HG03432 (cell line): ENCODE measurements at regions not wholly inside any gene's neighbourhood (a gene's known extent, or its start where the extent isn't known, plus 50 kb on each side); places are given as distances from the start of the nearest gene placed in this dataset.
"Not testable (repeated sequence)": the region's sequence is repeated elsewhere in the genome, so short reads cannot be mapped to it uniquely, and the experiment has no call there.

Experiments
- ATAC-seq: cut with Tn5 transposase; IDR thresholded peaks from one replicate; pipeline ENCODE4 v1.9.1; 2021; ENCODE audit warnings: mild to moderate bottlenecking, moderate library complexity; ENCODE audit not compliant: unreplicated experiment

DNA sequence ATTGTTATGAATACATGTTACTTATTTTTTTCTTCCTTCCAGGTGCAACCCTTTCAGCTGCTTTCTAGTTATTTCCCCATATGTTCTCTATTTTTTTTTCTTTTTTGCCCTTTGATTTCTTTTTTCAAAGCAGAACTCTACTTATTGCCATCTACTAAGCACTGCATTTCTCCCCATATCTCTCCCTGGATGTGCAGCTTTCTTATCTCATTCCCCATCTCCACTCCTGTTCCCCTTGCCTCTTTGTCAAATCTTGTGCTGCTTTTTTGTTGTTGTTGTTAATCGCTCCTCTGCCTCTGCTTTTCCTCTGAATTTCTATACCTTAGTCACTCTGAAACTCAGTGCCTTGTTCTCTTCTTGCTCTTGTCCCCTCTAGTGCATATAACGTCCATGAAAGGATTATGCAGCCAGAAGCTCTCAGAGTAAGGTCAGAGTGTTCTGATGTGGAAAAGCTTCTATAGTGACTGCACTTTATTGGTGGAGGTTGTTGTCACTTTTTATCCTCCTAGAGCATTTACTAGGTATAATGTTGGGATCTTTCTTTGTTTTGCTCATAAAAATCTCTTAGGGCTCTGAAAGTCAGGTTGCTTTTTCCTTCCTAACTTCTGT is 51.1 kb upstream of the JADE1 start:
- ATAC-seq = no peak

DNA sequence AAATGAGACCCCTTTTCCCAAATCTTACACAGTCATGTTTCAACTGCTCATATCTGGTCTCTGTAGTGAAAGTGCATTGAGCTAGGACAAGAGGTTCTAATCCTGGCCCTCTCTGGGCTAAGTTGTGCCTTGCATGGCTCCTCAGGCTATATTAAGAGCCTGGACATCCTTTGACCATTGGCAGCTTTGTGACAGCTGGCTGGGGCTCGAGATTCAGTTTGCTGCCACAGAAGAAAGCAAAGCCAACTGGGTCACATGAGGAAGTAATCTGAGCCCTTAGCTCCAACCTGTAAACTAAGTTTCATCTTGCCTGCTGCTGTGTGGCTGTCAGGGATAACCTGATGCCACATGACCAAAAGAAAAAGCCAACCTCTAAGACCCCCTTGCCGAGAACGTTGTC is 51.8 kb upstream of the JADE1 start:
- no peak for ATAC-seq

DNA sequence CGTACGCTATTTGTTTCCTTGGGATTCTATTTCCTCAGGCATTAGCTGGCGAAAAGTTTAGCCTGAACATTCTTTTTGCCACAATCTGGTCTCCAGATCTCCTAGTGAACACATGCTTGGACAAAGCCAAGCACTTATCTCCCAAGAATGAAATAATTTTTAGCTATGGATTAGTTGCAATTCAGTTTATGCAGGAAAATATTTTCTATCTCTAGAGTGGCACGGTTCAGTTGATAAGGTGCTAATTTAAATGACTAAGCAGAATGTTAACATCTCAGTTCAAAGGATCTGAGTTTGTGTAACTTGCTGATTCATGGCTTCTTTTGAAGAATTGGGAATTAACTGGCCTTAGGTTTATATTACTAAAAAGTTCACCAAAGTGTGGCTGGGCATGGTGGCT is 58.1 kb upstream of the JADE1 start:
- no peak for ATAC-seq

DNA sequence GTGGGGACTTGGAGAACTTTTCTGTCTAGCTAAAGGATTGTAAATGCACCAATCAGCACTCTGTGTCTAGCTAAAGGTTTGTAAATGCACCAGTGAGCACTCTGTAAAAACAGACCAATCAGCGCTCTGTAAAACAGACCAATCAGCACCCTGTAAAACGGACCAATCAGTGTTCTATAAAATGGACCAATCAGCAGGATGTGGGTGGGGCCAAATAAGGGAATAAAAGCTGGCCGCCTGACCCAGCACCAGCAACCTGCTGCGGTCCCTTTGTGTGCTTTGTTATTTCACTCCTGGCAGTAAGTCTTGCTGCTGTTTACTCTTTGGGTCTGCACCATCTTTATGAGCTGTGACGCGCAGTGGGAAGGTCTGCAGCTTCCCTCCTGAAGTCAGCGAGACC is 67.8 kb upstream of the JADE1 start:
- ATAC-seq = not testable (repeated sequence)

DNA sequence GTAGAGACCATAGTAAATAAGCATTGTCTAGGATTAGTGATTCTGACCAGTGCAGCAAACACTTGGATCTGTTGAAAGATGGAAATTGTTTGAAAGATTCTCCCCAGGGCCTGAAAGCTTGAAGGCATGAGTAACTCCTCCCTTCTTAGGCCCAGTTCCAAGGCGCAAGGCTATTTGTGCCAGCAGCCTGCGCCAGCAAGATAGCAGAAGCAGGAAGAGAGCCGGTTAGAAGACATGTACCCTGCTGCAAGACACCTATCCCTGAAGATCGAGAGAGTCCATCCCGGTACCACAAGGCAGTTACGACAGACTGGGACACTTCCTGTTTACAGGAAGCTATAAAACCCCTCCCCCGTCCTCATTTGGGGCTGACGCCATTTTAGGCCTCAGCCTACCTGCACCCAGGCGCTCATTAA is 72.4 kb upstream of the JADE1 start:
- ATAC-seq = no peak

DNA sequence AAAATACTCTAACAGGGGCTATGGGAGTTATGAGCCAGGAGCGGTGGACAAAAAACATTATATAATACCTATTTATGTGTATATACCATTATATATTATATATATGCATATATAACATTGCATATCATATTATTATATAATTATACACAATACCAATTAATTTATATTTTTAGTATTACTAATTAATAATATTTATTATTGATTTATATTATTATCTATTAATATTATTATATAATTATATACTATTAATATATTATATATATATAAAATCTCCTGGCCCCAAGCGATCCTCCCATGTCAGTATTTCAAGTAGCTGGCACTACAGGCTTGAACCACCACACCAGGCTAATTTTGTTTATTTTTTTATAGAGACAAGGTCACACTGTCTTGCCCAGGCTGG is 73.8 kb upstream of the JADE1 start:
- no peak for ATAC-seq

DNA sequence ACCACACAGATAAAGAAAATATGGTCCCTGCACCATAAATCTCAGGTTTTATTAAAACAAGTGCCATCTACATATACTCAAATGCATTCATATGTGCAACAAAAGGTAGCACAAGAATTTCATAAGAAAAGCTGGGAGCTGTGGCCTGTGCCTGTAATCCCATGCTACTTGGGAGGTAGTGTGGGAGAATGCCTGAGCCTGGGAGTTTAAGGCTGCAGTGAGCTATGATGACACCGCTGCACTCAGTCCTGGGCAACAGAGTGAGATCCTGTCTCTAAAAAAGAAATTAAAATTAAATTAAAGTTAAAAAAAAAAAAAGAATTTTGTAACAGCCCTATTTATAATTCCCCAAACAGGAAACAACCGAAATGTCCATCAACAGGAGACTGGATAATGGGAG is 81.3 kb upstream of the JADE1 start:
- no peak for ATAC-seq

DNA sequence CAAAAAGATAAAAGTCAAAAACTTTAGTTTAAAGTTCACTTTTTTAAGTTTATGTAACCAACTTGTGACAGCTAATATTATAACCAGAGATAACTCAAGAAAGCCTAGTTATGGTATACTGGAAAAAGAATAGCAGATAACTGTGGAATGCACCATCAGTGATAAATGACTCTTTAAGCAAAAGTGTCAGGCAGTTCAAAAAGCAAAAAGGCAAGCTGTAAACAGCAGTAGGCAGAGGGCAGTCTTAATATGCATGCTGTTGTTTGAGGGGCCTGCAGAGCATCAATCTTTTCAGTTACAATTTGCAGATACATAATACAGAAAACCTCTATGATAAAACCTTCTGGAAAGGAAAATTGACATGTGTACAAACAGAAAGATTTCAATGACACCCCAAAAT is 81.8 kb upstream of the JADE1 start:
- no peak for ATAC-seq

DNA sequence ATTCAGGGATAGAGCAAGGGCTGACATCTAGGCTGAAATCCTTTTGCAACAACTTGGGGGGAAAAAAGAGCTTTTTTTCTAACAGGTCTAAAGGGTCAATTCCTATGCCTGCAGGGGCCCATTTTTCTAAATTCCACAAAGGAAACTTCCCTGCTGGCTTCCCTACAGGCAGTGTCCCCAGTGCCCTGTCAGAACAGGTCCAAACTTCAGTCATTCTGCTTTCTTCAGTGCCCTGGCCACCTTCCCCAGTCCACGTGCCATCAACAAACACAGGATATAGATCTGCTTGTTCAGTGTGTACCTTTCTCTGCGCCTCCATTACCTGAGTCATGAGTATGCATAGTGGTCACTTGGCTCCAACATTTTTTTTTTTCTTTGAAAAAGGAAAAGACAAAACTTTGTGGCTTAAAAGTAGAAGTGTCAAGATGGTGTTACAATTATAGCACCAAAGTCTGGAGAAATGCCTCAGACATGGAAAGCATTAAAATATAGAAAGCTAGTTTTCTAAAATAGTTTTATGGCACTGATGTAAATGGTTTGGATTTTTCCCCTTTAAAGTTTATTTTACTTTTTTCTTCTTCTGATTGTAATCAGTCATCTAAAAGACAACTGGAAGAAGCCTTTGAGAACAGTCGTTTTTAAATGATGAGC is 84.0 kb upstream of the JADE1 start:
- no peak for ATAC-seq

DNA sequence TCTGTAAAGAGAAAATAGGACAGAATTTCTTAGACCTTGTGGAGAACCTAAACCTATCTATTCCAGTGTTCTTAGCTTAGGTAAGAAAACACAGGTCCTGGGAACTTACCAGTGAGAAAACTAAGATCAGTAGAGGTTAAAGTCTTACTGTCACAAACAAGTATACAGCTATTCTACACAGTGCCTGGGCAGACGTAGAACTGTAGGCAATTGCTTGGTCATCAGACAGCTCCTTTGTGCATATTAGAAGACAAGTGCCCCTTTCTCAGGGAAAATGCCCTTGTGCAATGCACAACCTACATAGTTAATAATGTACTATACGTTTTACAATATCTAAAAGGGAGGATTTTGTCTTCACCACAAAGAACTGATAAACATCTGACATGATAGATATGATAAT is 86.6 kb upstream of the JADE1 start:
- no peak for ATAC-seq

DNA sequence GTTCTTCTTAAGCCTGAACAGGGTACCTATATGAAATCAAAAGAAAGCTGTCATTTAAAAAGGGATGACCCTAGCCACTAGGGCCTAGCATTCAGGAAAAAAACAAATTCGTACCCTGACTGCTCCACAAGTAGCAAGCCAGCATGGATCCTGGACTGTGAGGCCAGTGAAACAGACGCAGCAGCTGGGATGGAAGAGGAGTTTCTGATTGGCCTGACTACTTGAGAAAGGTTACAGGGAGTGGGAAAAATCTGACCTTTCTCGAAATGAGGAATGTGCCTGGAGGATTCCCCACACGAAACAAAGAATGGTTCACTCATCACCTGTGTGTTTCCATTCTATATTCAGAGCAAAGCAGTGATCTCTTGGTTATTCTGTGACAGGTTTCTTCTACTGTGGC is 87.6 kb upstream of the JADE1 start:
- ATAC-seq = no peak

DNA sequence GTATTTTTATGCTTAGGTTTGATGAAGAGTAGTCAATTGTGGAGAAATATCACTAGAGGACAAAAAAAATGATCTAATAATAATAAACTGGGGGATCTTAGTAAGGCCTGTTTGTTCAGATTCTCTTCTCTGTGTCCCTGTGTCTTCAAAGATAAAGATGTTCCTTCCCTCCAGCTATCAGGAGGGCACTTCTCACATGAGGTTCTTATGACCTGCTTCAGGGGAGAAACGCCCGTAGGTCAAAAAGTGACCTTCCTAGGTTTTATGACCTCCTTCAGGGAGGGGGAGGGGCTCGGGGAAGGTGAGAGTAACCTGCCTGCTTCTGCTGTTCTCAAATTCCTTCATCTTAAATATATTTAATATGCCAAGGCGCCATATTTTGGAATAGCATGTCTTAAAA is 89.2 kb upstream of the JADE1 start:
- ATAC-seq = no peak

DNA sequence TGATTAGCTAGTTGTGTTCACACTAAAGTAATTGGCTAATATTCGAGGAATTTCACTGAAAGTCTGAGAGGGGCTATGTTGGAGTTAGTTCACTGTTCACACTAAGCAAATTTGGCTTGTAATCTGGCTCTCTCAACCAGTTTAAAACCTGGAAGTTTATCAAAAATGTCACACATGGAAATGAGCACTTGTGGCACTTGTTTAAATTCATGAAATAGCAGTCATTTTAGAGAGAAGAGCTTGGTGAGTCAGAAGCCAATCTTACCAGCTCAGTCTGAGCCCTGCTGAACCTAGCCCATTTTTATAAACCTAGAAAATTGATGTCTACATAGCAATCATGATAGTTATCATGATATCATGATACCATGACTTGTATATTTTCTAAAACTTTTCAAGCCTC is 90.7 kb upstream of the JADE1 start:
- no peak for ATAC-seq

DNA sequence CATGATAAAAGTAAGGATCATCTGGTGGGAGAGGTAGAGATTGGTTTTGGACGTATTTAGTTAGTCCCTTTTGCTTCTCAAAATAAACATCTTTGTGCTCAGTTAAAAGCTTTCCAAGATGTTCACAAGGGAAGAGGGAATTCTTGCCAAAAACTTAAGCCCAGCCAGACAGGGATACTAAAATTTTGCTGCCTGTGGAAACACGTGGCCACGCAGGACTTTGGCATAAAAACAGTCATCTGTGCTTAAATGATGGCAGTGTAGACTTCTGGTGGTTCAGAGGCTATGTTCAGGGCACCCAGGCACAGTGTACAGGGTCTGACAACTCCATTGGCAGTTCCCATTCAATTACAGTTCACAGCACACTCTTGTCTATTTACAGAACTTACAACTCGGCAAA is 93.2 kb upstream of the JADE1 start:
- ATAC-seq = no peak

DNA sequence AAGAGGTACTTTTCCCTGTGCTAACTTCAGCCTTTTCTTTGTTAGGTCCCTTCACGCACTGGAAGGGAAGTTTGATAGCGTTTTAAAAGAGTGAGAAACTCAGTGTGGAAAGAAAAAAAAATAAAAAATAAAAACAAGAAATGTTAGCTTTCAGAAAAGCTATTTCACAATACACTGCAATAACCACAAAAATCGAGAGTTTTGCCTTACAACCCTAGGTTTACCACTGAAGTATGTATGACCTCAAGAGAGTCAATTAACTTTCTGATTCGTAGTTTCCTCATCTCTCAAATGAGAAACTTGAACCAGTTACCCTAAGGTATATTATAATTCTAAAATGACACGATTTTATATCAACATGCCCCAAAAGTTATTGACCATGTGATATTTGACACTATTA is 93.9 kb upstream of the JADE1 start:
- no peak for ATAC-seq

DNA sequence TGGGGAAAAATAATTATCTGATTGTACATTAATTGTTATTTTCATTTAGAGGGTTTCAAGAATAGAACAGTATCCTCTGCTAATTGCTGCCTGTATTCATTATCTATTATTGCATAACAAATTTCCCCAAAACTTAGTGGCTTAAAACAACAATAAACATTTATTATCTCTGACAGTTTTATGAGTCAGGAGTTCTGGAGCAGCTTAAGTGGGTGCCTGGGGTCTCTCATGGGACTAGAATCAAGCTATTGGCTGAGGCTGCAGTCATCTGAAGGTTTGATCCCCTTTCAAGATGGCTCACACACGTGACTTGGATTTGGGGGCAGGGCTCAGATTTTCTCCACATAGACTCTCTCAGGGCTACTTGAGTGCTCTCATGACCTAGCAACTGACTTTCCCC is 98.1 kb upstream of the JADE1 start:
- ATAC-seq = no peak

DNA sequence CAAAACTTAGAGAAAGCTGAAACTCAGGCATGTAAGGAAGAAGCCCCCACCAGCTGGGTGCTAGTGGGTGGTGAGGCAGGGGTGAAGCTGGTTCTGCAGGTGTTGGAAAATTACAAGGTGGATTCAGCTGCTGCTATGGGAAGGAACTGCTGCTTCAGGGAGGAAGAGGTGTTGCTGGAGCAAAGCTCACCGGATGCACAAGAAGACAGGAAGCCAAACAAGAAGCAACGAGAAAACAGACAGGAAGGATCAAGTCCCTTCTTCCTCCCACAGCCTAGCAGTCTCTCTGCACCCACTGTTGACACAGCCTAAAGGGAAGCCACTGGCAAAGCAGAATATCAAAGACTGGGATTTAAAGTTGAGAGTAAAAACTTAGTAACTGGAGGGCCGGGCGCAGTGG is 100.2 kb upstream of the JADE1 start:
- no peak for ATAC-seq

DNA sequence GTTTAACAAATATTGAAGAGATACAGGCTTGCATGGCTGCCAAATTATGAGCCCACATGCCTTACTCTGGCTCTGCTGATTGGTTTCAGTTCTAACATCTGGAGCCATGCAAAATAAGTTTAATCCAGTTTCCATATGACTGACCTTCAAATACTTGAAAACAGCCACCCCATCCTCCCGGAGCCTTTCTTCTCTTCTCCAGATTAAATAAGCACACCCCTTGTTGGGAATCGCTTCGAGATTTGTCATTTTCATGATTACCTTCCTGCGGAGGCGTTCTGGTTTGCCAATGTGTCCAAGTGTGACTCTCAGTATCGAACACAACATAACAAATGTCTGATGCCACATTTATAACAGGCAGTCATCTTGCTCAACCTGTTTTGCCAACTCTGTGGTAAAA is 101.6 kb upstream of the JADE1 start:
- ATAC-seq = no peak

DNA sequence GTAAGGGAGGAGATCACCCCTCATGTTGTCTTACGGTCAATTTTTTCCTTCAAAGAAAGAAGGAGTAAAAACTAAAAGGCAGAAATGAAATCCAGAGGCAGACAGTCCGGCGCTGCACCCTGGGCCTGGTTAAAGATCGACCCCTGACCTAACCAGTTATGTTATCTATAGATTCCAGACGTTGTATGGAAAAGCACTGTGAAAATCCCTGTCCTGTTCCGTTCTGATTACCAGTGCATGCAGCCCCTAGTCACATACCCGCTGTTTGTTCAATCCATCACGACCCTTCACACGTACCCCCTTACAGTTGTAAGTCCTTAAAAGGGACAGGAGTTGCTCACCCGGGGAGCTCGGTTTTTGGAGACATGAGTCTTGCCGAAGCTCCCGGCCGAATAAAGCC is 105.6 kb upstream of the JADE1 start:
- no peak for ATAC-seq

DNA sequence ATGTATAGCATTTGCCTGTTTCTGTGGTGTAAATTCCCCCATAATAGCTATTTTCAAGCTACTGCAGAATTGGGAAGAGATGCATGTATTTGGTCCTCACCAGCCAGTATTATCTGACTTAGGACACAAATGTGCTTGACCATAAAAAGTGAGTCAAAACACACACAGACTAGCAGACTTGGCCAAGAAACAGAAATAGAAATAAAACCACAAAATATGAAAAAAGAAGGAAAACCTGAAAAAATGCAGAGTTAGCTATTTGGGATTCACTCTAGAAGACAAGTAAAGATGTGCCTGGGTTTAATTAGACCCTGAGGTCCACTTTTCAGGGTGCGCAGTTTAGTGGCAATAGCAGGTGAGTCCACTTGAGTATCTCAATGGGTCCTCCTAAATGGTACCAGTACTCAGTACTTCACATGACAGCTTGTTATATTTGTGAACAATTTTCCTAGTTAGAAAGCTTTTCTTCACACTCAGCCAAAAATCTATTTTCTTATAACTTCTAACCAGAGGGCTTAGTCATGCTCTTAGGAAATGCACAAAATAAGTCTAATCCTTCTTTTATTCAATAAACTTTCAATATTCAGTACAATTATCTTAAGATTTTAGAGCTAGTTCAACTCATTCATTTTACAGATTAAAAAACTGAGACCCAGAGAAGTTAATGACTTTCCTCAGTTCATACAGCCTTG is 108.7 kb upstream of the JADE1 start:
- no peak for ATAC-seq

DNA sequence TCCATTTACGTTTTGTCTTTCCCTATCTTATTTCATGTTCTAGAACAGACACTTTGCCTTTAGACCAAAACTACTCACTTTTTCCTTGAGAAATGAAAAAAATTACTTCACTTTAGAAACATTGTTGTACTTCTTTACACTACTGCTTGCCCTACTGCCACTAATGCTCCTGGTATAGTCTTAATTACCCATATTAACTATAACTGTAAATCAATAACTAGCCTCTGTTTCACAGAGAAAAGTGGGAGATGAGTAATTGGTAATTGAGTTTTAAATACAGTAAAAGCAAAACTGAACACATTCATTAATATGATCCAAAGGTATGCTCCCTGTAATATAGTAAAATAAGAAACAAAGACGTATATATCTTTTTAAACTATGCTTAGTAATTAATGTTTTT is 111.1 kb upstream of the JADE1 start:
- no peak for ATAC-seq

DNA sequence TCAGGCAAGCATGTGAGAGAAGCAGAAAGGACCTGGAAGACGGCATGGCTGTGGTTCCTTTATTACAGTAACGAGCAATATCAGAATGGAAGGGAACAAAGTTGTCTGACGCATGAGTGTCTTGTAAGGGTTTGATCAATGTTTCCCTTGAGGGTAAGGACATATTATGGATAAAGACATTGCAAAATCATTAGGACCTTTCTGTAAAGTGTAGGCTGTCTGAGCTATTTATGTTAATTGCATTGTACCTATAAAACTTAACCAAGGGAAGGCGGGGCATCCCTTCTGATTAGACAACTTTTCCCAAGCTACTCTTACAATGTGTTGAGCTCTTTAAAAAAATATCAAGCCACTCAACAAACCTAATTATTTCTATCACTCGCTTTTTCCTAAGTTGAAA is 112.2 kb upstream of the JADE1 start:
- ATAC-seq = no peak

DNA sequence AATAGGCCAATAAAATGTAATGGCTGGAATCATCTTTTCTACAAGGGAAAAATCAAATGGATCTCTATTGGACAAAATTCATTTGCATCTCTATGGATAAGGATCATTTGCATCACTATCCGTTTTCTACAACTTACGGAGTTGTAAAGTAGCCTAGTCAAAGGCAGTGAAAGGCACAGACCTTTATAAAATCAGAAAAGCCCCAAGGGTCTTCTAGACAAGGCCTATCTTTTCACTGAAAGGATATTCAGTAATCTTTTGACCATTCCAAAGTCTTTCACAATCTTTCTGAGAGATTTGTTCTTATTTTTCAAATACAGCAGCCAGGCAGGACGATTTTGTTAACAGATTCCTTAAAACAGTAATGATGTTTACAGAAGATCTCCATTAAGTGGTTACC is 119.5 kb upstream of the JADE1 start:
- ATAC-seq = no peak
